Panc1 (cell line): ENCODE measurements at regions not wholly inside any gene's neighbourhood (a gene's known extent, or its start where the extent isn't known, plus 50 kb on each side); places are given as distances from the start of the nearest gene placed in this dataset.
A peak's percentile ranks its signal among the peaks of the same experiment; 100 is the strongest.

Experiments used
- ATAC-seq: fragments of 200-7000 bp; cut with Tn5 transposase; 2 replicates; pipeline ENCODE4 v1.9.1; 2020; ENCODE audit warnings: mild to moderate bottlenecking, moderate library complexity
- BruUV-seq: library from RNA; stranded (reverse); fragments of 400-500 nt; replicated peaks from 2 replicates; lab custom pipeline; 2021; lab: Mats Ljungman, UMichigan
- CTCF ChIA-PET: fragments of 300-600 bp; sonication (Branson Sonifier 250); formaldehyde crosslinking; loops from one replicate; lab custom pipeline; 2022; ENCODE audit warnings: antibody characterized with exemption; lab: Charles Lee
- POLR2A ChIA-PET: fragments of 300-600 bp; sonication (Branson Sonifier 250); formaldehyde crosslinking; loops from one replicate; lab custom pipeline; 2022; ENCODE audit warnings: antibody characterized with exemption; lab: Charles Lee
- DNase-seq: peaks from one replicate; pipeline ENCODE4 v3.0.0-alpha.2; 2010; ENCODE audit warnings: low read depth, low spot score
- H3K27ac ChIP-seq: 2 replicates; pipeline ENCODE4 v1.5.1; 2011; ENCODE audit warnings: mild to moderate bottlenecking, low read length, inconsistent platforms
- H3K27me3 ChIP-seq: fragments of 200-500 bp; sonication (Bioruptor generic); 2 replicates; pipeline ENCODE4 v1.6.0; 2014; ENCODE audit warnings: low read length, inconsistent platforms; ENCODE audit not compliant: control insufficient read depth, insufficient read depth
- H3K36me3 ChIP-seq: fragments of 200-500 bp; sonication (Bioruptor generic); 2 replicates; pipeline ENCODE4 v1.5.1; 2014; ENCODE audit warnings: inconsistent platforms, mild to moderate bottlenecking, low read length, moderate library complexity; ENCODE audit not compliant: control insufficient read depth, insufficient read depth
- H3K4me1 ChIP-seq: 2 replicates; pipeline ENCODE4 v1.5.1; 2011; ENCODE audit warnings: inconsistent platforms, mild to moderate bottlenecking, low read length, moderate library complexity; ENCODE audit not compliant: control insufficient read depth, insufficient read depth
- H3K4me3 ChIP-seq, 2 experiments: 2 replicates each; pipeline ENCODE4 v1.5.1; 2011 to 2012; ENCODE audit warnings: low read depth in 2 of 2, low read length in 2 of 2, mild to moderate bottlenecking in 2 of 2, inconsistent platforms in 1 of 2, moderate library complexity in 1 of 2
- H3K9me3 ChIP-seq: fragments of 200-500 bp; sonication (Bioruptor generic); 2 replicates; pipeline ENCODE4 v1.5.1; 2014; ENCODE audit warnings: low read depth, mild to moderate bottlenecking, inconsistent platforms, low read length, moderate library complexity; ENCODE audit not compliant: control insufficient read depth, insufficient read depth
- CTCF ChIP-seq: fragments of 450-650 bp; IDR thresholded peaks from 2 replicates; pipeline ENCODE4 v1.5.1; 2017; ENCODE audit warnings: mild to moderate bottlenecking
- POLR2AphosphoS5 ChIP-seq: IDR thresholded peaks from 2 replicates; pipeline ENCODE4 v1.6.1; 2012; ENCODE audit warnings: mild to moderate bottlenecking, low read depth, low read length, moderate library complexity
- REST ChIP-seq, 2 experiments: IDR thresholded peaks; 2 replicates each; pipeline ENCODE4 v1.6.1; 2011 to 2012; ENCODE audit warnings: low read depth in 2 of 2, control low read depth in 1 of 2, low read length in 1 of 2, mild to moderate bottlenecking in 1 of 2, moderate library complexity in 1 of 2; ENCODE audit not compliant: insufficient read depth in 1 of 2
- SIN3A ChIP-seq: IDR thresholded peaks from 2 replicates; pipeline ENCODE4 v1.6.1; 2012; ENCODE audit warnings: low read depth, mild to moderate bottlenecking, low read length, moderate library complexity, borderline replicate concordance; ENCODE audit not compliant: insufficient read depth
- TCF7L2 ChIP-seq: IDR thresholded peaks from 2 replicates; pipeline ENCODE4 v1.6.1; 2011; ENCODE audit warnings: mild to moderate bottlenecking, low read depth, low read length, inconsistent platforms
- in situ Hi-C: cut with HindIII; loops from 2 replicates; pipeline ENCODE4 v1.10.0; 2016; ENCODE audit warnings: low sequenced_read_pairs, low pct_unique_long_range_greater_than_20kb
- intact Hi-C: fragments of 100-400 bp; cut with micrococcal nuclease; formaldehyde crosslinking; loops from one replicate; pipeline ENCODE4 v1.10.0; 2022; ENCODE audit not compliant: unreplicated experiment

DNA sequence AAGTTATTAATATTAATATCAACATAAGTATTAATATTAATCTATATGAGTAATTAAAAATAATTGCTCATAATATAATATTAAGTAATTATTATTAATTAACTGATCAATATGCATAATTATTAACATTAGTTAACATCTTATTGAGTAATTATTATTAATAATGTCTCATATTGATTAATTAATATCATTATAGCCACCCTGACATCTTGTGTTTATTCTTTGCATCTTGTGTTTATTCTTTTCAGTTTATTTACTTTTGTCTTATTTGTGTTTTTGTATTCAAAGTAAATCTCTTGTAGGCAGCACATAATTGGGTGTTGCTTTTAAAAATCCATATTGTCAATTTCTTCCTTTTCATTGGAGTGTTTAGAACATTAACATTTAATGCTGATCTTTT is 56.6 kb downstream of the MYEOV start:
- DNase-seq (no peak), ATAC-seq (no peak)
- CTCF ChIA-PET: no interaction called here
- TF ChIP-seq SIN3A: no peak
- TF ChIP-seq POLR2AphosphoS5: no peak
- no peak for TF ChIP-seq CTCF
- TF ChIP-seq REST (IDR thresholded peaks at IDR 0.05; ENCODE audit: insufficient read depth in 1 of 2, low read depth in 2 of 2, low read length in 1 of 2): no peak
- no peak for TF ChIP-seq TCF7L2
- no peaks in the 10 kb centered on the region for H3K27me3 ChIP-seq
- no TSS peak for BruUV-seq
- peak overlapping the region; percentile 46; the same call in 1 of the 2 replicates for H3K27ac ChIP-seq
- POLR2A ChIA-PET: no interaction called here
- H3K4me1 ChIP-seq: peaks cover 32% of the 10 kb centered on the region
- no peaks in the 10 kb centered on the region for H3K36me3 ChIP-seq
- in situ Hi-C loops: no loop called here
- intact Hi-C loops: no loop called here
- H3K4me3 ChIP-seq: no peak overlapping the region
- H3K9me3 ChIP-seq: peaks cover 12% of the 10 kb centered on the region; the same call in 1 of the 2 replicates

DNA sequence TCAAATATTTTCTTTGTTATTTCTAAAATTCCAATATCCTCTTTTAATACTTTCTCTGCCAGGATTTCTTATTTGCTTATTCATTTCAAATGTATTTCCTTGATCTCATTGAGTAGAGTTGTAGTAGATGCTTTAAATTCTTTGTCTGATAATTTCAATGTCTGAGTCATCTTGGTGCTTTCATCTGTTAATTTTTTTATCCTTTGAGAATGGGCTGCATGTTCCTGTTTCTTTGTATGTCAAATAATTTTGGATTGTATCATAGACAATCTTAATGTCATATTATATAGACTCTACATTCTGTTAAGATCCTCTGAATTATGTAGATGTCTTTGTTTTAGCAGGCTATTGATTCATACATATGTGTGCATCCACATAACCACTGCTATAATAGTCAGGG is 57.5 kb downstream of the MYEOV start:
- Histone ChIP-seq H3K4me3 (no peak overlapping the region), H3K9me3 (peaks cover 12% of the 10 kb centered on the region; the same call in 1 of the 2 replicates), H3K27ac (peak overlapping the region; percentile 46; the same call in 1 of the 2 replicates), H3K36me3 (no peaks in the 10 kb centered on the region), H3K27me3 (no peaks in the 10 kb centered on the region), H3K4me1 (peaks cover 33% of the 10 kb centered on the region)
- intact Hi-C loops: no loop called here
- POLR2A ChIA-PET: no interaction called here
- DNase-seq (no peak), ATAC-seq (no peak)
- in situ Hi-C loops: no loop called here
- CTCF ChIA-PET: no interaction called here
- BruUV-seq: no TSS peak
- no peak for TF ChIP-seq TCF7L2
- TF ChIP-seq POLR2AphosphoS5: no peak
- TF ChIP-seq CTCF: no peak
- TF ChIP-seq REST (IDR thresholded peaks at IDR 0.05; ENCODE audit: insufficient read depth in 1 of 2, low read depth in 2 of 2, low read length in 1 of 2): no peak
- no peak for TF ChIP-seq SIN3A
